Mucosa of descending colon (tissue), 3 donors: ENCODE measurements at regions not wholly inside any gene's neighbourhood (a gene's known extent, or its start where the extent isn't known, plus 50 kb on each side); places are given as distances from the start of the nearest gene placed in this dataset.
A peak's percentile ranks its signal among the peaks of the same experiment; 100 is the strongest.

Experiments used
- ATAC-seq: fragments of 200-7000 bp; cut with Tn5 transposase; one replicate; pipeline ENCODE4 v1.9.1; 2020; ENCODE audit warnings: mild to moderate bottlenecking, moderate library complexity
- DNase-seq, 3 donors: peaks; one replicate each; pipeline ENCODE4 v3.0.0-alpha.2; 2020
- H3K36me3 ChIP-seq: fragments of 200-600 bp; one replicate; pipeline ENCODE4 v1.8.0; 2021; ENCODE audit warnings: low read depth, mild to moderate bottlenecking
- H3K4me1 ChIP-seq: fragments of 200-600 bp; one replicate; pipeline ENCODE4 v1.8.0; 2021; ENCODE audit warnings: low read depth, mild to moderate bottlenecking
- H3K4me3 ChIP-seq: fragments of 200-600 bp; one replicate; pipeline ENCODE4 v1.8.0; 2021; ENCODE audit warnings: mild to moderate bottlenecking
- H3K9me3 ChIP-seq: fragments of 200-600 bp; one replicate; pipeline ENCODE4 v1.8.0; 2021; ENCODE audit warnings: mild to moderate bottlenecking
- intact Hi-C, 2 donors: fragments of 100-400 bp; cut with DNase I in 1 of 2; cut with micrococcal nuclease in 1 of 2; formaldehyde crosslinking; loops; one replicate each; pipeline versions ENCODE4 v1.11.0 to v1.11.1; 2022; cut with DNase I, micrococcal nuclease
- TF ChIP-seq, protein P1 (sequence below): fragments of 200-600 bp; IDR thresholded peaks from one replicate; pipeline ENCODE4 v1.8.0; 2022; ENCODE audit warnings: antibody characterized with exemption, mild to moderate bottlenecking
- donor health status: DM: no; HTN: no; CAD: no; lungs with moderate emphysema.
- donor health status: DM: no; HTN: no; CAD: no.
- donor health status: DM: no; HTN: yes; CAD: no.

DNA sequence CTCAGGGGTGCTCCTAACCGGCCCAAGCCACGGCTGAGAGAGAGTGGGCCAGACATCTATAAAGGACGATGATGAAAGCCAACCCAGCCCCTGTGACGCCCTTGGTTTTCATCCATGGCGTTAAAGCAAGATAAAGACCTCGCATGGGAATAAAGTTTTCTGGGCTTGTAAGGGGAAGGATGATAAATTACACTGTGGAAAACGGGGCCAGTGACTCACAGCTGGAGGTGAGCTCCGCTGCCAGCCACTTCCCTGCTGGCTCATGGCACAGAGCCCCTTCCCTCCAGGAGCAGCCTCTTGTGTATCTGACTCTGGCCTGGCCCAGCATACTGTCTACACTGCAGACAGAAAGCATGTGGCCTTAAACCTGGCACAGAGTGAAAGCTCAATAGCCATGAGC is 503.2 kb upstream of the B3GAT1 start:
- no peak for ATAC-seq

DNA sequence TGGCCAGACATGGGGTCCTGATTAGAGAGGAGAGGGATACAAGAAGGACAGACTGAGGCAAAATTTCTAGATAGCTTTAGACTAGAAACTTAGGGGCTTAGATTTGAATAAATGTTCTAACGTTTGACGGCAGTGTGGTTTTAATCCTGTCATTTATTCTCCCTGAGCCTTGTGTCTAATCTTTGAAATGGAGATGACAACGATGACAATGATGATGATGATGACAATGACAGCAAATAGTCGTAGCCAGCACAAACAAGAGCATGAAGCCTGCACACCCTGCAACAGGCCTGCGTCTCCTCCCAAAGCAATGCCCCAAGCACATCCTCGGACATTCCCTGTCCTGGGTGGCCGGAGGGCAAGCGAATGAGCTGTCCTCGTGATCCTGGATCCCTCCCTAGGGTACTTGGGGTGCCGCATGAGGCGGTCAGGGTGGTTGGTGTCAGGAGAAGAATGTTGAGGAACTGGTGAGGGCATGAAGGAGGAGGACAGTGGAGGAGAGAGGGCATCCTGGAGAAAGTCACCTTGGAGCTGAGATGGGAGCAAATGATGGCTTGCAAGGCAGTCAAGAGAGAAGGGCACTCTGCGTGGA is 502.1 kb upstream of the B3GAT1 start:
- TF ChIP-seq, protein P1, sequence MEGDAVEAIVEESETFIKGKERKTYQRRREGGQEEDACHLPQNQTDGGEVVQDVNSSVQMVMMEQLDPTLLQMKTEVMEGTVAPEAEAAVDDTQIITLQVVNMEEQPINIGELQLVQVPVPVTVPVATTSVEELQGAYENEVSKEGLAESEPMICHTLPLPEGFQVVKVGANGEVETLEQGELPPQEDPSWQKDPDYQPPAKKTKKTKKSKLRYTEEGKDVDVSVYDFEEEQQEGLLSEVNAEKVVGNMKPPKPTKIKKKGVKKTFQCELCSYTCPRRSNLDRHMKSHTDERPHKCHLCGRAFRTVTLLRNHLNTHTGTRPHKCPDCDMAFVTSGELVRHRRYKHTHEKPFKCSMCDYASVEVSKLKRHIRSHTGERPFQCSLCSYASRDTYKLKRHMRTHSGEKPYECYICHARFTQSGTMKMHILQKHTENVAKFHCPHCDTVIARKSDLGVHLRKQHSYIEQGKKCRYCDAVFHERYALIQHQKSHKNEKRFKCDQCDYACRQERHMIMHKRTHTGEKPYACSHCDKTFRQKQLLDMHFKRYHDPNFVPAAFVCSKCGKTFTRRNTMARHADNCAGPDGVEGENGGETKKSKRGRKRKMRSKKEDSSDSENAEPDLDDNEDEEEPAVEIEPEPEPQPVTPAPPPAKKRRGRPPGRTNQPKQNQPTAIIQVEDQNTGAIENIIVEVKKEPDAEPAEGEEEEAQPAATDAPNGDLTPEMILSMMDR, result no peak
- Histone ChIP-seq H3K4me3 (no peak overlapping the region), H3K4me1 (no peaks in the 10 kb centered on the region), H3K9me3 (no peaks in the 10 kb centered on the region), H3K36me3 (no peaks in the 10 kb centered on the region)
- DNase-seq, result no peak
- no peak for ATAC-seq
- intact Hi-C loops, result no loop called here

More for the DNA sequence above, 503.2 kb upstream of the B3GAT1 start:
- H3K4me3 ChIP-seq, result no peak overlapping the region
- no peaks in the 10 kb centered on the region for H3K36me3 ChIP-seq
- intact Hi-C loops, result no loop called here
- H3K9me3 ChIP-seq, result no peaks in the 10 kb centered on the region
- H3K4me1 ChIP-seq, result no peaks in the 10 kb centered on the region
- no peak for DNase-seq
- TF ChIP-seq, protein P1, result no peak

DNA sequence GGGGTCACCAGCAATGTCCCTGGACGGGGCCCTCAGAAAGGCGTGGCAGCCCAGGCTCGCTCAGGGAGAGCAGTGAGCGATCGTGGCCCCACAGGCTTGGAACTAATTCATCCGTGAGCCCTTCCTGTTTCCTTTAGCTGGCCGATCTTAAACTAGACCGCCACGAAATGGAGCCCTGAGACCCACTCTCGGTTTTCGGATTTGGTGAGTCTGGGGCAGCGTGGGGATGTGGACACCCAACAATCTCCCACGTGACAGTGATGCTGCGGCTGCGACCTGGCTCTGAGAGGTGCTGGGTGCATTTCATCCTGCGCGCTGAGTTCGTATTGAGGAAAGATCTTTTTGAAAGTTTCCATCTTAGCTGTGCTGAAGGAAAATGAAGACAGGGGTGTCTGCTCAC is 501.3 kb upstream of the B3GAT1 start:
- Histone ChIP-seq H3K4me3 (no peak overlapping the region), H3K36me3 (no peaks in the 10 kb centered on the region), H3K4me1 (no peaks in the 10 kb centered on the region), H3K9me3 (no peaks in the 10 kb centered on the region)
- intact Hi-C loops, result no loop called here
- ATAC-seq (no peak), DNase-seq (no peak)
- TF ChIP-seq, protein P1, result no peak

DNA sequence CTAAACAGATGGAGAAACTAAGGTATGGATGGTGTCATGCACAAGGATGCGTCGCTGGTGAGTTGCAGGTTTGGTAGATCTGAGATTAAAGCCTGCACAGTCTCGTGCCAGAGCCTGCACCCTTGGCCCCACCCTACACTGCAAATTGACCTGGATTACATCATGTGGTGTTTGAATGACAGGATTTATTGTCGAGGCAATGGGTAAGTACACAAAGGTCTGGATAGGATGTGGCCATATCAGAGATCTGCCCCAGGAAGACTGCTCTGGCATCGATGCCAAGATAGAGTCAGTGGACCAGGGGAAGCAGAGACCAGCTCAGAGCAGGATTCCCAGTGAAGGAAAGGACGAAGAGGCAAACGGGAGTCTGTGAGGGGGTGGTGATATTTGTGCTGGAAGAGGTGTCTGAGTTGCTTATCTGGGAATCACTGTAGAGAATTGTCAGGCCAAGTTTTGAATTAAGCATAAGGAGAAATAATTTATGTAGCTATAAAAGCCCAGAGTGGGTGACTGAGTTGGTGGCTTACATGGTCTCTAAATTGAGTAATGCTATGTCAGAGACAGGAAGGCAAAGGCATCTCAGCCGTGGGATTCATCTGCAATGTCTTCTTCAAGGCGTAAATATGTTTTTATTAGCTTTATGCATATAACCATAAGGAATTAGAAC is 499.6 kb upstream of the B3GAT1 start:
- DNase-seq, result peak in 2 of 3 donors; percentile 39 to 66

DNA sequence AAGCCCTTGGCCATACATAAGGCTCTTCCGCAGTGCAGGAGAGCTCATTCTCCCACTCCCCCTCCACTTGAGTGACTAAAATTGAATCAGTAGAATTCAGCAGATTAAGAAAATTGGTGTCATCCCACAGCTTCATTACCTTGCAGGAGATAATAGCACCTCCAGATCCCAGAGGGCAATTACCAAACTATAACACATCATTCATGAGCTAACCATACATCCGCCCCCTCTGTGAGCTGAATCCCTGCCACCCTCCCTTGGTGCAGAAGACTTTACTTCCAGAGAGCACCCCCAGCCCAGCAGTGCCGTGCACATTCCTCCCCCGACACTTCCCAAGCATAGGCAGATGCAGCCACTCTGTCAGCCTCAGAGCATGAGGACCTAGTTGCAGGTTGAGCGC is 496.5 kb upstream of the B3GAT1 start:
- intact Hi-C loops, result no loop called here
- Histone ChIP-seq H3K4me3 (no peak overlapping the region), H3K9me3 (no peaks in the 10 kb centered on the region), H3K4me1 (no peaks in the 10 kb centered on the region), H3K36me3 (no peaks in the 10 kb centered on the region)
- TF ChIP-seq, protein P1, result no peak
- DNase-seq, result no peak
- ATAC-seq, result no peak

More for the DNA sequence above, 499.6 kb upstream of the B3GAT1 start:
- no peaks in the 10 kb centered on the region for H3K4me1 ChIP-seq
- H3K9me3 ChIP-seq, result no peaks in the 10 kb centered on the region
- TF ChIP-seq, protein P1, result no peak
- intact Hi-C loops, result no loop called here
- peak; percentile 72 for ATAC-seq
- H3K36me3 ChIP-seq, result no peaks in the 10 kb centered on the region
- no peak overlapping the region for H3K4me3 ChIP-seq
